ENCODE measurements at regions not wholly inside any gene's neighbourhood (a gene's known extent, or its start where the extent isn't known, plus 50 kb on each side); places are given as distances from the start of the nearest gene placed in this dataset.

DNA sequence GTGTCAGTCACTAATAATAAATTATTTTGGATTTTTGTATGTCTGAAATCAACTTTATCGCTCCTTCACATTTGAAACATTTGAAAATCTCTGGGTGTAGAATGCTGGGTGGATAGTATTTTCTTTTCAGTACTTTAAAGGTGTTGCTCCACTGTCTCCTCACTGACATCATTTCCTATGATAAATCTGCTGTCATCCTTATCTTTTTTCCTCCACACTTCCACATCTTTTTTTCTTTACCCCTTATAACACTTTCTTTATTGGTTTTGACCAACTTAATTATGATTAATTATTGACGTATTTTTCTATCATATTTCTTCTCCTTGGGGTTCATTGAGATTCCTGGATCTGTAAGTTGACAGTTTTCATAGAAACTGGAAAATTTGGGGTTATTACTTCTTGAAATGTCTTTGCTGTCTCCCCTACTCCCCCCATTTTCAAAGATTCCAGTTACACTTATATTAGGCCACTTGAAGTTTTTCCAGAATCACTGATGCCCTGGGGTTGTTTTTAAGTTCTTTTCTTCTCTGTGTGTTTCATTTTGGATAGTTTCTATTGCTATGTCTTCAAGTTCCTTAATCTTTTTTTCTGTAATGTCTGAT is 177.5 kb upstream of the DIO3 start:
- DNase-seq = no peak

DNA sequence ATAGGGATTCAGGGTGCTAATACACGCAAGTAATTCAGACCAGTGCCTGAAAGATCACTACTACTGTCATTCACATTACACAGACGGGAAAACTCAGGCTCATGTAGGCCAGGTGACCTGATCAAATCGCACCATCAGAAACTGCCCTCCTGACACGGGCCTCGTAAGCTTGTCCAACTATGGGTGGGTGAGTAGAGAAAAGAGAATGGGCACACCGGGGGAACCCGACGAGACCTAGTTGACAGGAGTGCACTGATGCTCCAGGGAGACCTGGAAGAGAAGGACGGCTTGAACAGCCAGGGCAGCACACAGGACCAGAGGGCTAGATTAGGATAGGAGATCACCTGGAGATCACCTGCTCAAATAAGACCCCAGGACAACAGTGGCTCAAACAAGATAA is 166.9 kb upstream of the DIO3 start:
- no peak for DNase-seq

DNA sequence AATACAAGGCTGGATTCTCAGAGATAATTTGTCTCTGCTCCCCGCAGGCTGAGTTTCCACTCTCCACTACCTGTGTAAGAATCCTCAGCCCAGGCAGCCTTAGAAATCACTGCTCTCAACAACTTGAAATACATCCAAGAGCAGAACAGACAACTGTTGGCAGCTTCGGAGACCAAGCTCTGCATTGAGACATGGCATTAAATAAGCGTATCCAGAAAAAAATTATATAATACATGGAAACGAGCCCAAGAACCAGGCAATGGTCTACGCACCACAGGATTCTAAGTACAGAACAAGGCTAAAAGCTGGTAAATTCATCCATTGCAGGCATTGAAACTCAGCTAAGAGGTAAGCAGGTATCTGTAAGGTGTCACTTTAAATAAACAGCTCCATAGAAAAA is 165.5 kb upstream of the DIO3 start:
- DNase-seq = no peak

DNA sequence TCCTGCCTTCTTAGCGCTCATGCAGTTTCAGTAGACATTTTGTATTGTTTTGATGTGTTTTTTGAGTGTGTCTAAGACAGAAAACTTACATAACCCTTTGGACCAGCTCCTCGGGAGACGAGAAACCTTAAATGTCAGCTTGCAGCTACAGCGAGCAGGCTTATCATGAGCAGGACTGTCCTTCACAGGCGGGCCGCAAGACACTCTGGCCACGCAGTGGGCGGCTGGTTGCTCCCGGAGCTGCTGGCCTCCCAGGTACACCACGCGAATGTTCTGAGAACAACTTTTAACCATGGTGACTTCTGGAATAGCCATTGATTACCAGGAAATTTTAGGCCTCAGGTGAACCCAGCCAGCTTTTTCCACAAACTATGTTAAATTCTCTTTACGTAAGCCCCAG is 164.1 kb upstream of the DIO3 start:
- no peak for DNase-seq

DNA sequence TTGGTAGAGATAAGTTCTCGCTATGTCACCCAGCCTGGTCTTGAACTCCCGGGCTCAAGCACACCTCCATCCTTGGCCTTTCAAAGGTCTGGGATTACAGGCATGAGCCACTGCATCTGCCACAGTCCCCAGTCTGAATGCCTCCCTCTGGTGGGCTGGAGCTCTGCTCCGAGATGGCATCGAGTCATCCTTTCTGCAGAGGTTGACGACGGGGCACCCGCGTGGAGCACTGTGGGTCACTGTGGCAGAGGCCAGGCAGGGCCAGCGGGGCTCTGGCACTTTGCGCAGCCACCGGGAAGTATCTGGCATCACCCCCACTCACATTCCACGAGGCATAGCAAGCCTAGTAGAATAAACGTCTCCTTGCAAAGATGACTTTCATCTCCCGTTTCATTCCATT is 163.3 kb upstream of the DIO3 start:
- DNase-seq = no peak

DNA sequence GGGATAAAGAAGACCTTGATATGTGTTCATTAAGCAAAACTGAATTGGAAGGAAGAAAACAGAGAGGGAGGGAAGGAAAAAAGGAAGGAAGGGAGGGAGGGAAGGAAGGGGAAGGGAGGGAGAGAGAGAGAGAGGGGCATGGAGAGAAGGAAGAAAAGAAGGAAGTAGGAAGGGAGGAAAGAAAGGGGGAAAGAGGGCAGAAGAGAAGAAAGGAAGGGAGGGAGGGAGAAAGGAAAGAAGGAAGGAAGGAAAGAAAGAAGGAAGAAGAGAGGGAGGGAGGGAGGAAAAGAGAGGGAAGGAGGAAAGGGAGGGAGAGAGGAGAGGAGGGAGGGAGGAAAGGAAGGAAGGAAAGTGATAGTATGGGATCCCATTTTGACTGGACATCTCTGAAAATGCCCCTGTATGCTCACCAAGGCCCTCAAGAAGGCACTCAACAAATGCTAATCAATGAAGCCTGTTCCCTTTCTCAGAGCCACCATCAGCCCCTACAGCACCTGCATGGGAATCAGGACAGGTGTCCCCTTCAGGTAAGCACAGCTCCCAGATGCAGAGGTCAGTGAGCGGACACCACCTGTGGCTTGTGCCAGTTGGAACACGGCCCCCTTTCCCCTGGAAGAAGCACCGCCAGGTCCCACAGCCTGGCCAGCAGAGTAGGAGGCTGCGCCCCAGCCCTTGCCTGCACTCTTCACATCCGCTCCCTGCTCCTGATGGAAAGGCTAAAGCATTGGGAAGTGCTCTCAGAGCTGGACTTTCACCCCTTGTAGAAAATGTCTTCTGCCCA is 161.4 kb upstream of the DIO3 start:
- no peak for DNase-seq

DNA sequence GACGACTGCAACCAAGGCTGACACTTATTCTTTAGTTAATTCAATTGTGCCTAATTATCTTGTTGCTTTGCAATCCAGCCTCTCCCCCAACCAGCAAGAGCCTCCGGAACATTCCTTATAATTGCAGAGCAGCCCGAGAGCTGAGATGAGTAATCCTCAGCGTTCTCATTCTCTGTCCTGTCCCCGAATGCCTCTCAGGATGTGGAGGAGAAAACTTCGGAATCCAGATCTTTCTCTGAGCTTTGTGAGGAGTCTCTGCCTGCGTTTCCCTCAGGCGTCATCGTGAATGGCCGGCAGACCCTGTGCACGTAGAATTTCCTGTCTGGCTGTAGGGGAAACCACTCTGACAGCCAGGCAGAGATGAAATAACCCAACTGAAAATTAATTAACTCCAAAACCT is 160.5 kb upstream of the DIO3 start:
- no peak for DNase-seq

DNA sequence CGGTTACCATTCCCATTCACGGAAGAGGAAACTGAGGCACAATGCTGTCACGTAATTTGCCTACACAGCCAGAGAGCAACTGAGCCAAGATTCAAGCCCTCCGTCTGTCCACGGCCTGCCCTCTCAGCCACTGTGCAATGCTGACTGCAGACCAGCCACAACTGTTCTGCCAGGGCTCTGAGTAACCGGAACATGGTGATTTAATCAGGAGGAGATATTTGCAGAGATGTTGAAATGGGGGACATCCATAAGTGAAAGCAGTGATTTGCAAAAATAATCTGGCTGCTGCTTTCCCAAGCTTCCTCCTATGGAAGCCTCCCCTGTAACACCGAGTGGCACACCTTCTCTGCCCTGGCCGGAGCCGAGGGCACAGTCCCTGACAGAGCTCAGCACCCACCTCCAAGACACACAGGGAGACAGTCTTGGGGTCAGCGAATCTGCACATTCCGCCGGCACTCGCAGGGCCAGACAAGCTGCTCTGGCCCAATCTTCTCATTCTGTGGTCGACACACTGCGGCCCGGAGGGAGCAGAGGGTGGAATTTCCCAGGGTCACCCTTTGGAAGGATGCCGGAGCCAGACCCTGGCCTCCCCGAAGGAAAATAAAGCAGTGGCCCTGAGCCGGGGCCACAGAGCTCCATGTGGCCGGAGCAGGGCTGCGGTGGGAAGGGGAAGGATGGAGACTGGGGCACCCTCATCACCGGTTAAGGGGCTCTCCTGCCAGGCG is 158.2 kb upstream of the DIO3 start:
- no peak for DNase-seq

DNA sequence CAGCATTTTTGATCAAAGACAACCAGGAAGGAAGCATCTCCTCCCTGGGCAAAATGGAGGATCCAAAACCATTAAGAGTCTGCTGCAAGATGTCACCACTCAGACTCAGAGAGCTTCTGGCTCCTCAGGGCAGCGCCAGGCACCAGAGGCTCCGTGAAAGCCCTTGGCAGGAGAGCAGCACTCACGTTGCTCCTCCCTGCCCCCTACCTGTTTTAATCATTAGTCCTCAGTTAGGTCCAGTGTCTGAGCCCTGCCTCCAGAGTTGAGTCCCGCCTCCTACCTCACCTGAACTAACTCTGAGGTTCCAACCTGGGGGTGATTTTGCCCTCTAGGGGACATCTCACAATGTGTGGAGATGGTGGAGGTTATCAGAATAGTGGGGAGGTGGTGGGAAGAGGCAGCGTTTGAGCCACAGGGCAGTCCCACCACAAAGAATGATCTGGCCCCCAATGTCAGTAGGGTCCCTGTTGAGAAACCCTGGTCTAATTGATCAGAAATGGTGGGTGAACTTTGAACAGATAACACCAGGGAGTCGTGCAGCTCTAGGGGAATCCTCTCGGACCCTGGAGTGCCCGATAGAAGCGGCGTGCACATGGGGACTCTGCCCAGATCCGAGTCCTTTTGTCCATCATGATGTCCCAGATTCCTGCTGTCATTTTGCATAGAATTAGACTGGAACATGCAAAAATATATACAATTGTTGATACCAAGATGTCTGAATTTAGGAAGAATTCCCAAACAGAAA is 156.7 kb upstream of the DIO3 start:
- DNase-seq = no peak

DNA sequence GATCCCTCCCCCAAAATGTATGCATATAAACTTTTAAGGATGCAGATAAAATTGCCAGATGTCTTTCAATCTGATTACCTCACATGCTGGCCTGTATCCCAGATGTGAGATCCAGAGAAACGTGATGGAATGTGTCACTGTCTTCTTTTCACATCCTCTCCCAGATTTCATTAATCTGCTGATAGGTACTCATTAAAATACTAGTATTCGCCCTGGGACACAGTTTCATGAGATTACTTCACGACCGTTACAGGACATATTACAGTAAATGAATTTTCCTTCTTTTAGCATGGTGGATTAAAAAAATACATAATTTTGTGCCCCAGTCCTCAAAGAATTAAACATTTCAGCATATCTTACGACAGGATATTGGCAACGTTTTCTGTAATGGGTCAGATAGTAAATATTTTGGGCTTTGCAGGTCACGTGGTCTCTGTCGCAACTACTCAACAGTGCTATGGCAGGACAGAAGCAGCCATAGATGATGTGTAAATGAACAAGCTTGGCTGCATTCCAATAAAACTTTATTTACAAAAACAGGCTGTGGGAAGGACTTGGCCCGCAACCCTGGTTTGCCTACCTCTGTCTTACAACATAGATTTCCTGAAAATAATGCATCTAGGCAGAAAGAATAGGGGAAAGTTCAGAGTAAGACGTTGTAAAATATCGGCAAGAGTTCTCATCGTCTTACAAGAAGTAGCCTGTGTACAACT is 156.0 kb upstream of the DIO3 start:
- DNase-seq = no peak

DNA sequence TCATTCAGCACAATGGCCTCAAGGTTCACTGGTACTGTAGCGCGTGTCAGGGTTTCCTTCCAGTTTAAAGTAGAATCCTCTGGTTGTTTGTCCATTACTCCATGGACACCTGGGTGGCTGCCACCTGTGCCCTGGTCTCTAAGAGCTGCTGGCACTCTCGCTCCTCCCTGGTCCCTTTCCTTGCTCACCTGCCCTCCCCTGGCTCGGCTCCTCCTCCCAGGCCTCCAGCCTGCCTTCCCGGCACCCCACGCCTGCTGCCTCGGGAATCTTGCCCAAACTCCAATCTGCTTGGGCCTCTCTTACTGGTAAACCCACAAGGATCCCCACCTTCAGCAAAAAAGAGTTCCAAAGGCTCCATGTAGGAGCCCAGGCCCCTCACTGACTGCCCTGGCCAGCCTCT is 154.4 kb upstream of the DIO3 start:
- DNase-seq = no peak

DNA sequence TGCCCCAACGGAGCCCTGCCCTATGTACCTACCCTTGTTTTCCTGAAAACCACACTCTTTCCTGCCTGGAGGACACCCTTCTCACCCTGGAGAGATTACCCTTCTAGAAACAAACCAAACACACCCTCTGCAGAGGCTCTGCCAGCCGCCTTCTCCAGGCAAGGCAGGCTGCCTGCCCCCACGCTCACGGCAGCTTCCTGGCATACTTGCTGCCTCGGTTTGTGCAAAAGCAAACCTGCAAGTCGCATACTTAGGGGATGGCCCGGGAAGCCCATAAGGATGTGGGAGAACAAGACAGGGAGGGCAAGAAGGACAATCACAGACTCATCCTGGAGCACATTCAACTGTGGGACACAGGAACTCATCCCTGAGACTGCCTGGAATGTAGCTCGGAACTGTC is 154.0 kb upstream of the DIO3 start:
- DNase-seq = no peak

DNA sequence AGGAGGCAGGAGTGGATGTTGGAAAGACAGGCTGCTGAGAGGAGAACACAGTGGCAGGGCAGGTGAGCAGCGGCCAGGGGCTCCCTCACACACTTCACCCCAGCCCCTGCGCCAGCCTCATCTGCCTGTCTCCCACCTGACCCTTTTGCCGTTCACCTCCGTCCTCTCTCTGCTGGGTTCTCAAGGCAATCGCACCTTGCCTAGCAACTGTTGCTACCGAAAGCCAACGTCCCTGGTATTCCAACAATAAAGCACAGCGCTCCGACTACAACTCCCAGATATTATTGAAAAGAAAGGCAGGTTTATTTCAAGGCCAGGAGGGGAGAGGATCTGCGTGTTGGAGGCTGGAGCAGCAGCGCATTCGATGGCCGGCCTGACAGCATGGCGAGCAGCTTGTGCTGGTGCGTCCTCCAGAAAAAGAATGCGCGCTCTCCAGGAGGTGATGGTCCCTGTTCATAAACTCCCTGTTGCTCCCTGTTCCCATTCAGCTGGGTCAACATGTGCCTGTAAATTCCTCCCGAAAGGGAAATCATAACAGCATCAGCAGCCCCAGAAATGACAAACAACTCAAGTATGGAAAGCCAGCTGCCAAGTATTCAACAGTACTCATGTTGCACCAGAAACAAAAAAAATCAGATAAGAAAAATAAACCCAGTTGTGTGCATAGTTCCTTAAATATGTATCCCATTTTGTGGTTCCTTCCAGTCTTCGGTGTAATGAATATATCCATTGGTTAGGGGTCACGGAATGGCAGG is 153.0 kb upstream of the DIO3 start:
- no peak for DNase-seq

DNA sequence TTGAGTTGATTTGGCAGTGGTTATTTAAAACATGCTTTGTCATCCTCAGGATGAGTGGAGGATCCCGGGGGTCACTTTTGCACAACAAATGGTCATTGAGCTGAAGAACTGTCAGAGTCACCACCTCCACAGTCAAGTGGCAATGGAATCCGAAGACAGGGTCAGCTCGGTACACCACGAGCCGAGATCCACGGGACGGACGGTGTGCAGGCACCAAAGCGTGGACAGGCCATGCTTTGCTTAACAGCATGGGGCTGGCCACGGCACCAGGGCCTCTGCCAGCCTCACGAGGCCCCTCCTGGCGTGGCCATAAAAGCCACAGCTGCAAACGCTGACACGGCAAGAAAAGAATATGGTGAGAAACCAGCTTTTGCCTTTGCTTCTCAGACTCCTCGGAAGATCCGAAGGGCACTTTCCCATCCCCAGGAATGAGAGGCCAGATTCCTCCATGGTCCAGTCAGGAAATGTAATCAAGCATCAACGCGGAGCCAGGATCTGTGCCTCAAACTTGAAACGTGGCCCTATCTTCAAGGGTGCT is 152.2 kb upstream of the DIO3 start:
- no peak for DNase-seq

DNA sequence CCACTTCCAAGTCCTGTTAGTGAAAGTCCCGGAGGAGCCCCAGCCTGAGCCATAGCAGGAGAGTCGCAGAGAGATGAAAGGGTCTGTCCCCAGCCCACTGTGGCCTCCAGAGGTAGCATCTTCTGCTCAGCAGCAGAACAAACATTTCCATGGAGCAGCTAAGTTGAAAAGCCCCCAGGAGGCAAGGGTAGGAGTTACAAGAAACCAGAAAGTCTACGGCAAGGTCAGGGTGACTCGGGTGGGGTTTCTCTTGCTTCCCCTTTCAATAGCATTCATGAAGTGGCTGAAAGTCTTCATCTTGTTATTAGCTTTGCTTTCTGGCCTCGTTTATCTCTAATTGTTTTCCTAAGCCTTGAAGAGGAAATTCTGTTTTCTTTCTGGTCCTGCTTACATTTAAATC is 151.2 kb upstream of the DIO3 start:
- DNase-seq = no peak

DNA sequence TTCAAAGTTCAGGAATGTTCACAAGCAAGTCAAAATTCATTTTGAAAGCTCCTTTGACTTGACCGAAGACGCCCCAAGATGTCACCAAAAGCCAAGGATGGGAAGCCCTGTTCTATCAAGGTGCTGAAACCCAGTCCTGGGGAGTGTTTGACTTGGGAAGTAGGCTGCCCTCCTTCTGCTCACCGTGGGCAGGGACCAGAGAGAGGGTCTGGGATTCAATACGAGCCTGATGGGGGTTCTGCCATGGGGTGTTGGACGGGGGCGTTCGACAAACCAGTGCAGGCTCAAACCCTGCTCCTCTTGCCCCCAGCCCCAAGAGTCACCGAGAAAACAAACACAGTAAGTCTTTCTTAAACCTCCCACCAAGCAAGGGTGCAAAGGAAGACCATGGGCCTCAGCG is 150.1 kb upstream of the DIO3 start:
- no peak for DNase-seq

DNA sequence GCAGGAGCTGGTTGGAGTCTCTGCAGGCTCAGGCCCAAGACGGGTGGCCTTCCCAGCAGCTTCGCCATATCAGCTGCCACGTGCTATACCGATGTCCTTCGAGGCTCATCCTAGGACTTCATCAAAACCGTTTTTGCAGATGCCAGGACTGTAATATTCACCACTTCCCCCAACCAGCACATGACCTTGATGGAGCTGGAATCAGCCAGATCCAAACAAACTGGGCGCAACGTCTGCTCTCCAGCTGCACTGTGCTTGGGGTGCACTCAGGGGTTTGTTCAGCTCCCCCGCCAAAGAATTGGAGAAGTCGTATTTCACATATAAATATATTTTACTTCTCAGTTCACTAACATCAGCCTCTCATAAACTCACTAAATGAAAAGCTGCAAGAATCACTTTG is 149.5 kb upstream of the DIO3 start:
- DNase-seq = no peak

DNA sequence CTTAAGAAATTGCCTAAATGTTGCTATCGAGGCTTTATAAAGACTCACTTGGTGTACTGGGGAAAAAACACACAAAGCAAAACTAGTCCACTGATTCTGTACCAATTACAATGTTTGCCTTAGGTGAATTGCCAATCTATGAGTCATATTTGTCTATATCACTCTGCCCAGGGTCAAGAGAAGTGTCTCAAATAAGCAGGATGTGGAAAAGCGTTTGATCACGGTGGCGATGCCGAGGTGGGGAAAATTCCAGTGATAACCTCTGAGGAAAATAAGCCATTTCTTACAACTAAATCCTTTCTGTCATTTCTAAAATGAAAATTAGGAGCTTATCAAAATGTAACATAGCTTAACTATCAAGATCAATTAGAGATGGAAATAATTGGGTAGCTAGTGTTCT is 148.6 kb upstream of the DIO3 start:
- no peak for DNase-seq

DNA sequence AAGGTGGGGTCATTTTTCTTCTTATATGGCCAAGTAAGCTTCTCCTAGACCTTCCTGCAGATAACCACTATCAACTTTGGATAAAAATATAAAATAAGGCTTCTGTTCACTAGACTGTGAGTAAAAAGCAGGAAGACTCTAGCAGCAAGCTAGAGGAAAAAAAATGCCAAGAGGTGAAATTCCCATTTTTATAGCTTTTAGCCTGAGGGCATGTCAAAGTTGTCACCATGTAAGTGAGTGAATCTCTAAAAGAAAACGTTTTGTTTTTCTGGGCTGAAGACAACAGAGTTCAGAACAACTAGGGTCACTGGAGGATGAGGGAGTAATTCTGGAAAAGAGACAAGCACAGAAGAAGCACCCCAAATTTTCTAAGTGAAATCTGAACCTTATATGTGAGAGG is 143.9 kb upstream of the DIO3 start:
- no peak for DNase-seq

DNA sequence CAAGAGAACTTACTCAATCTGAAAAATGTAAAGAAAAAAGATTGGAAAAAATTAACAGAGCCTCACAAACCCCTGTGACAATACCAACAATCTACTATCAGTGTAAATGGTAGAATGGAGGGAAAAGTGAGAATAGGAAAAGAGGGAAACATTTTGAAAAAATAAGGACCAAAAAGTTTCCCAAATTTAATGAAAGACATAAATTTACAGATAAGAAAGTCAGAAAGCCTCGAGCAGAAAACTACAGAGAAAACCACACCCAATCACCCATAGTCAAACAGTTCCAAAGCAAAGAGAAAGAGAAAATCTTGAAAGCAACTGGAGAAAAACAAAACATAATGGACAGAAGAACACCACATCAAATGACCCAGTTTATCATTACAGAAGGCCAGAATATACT is 142.7 kb upstream of the DIO3 start:
- DNase-seq = no peak

DNA sequence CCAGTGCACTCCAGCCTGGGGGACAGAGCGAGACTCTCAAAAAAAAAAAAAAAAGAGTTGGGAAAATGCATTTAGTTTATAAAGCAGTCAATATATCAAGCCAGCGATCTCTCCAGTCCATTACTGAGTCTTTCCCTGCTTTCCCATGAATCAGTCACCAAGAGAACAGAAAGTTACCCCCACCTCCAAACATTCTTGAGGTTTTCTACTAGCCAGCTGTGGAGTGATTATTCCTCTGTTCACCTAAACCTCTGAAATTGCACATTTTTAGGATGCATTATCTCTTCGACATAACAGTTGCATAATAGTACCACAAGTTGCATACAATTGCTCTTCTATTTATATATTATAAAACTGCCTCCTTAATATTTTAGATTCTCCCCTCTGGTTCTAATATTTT is 134.8 kb upstream of the DIO3 start:
- no peak for DNase-seq

DNA sequence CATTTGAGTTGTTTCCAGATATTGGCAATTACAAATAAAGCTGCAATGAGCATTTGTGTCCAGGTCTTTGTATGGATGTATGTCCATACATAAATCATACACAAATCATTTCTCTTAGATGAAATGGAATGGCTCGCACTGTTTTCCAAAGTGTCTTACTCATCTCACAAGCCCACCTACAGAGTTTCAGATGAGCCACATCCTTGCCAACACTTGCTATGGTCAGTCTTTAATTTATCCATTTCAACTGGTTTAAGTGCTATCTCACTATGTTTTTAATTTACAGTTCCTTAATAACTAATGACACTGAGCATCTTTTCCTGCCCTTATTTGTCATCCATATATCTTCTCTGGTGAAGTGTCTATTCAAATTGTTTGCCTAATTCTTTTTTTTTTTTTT is 132.9 kb upstream of the DIO3 start:
- DNase-seq = no peak

Data from inflammatory macrophage treated with lipopolysaccharide for 1 hour (primary cell).